ENCODE measurements at regions not wholly inside any gene's neighbourhood (a gene's known extent, or its start where the extent isn't known, plus 50 kb on each side); places are given as distances from the start of the nearest gene placed in this dataset.
"Not testable (repeated sequence)": the region's sequence is repeated elsewhere in the genome, so short reads cannot be mapped to it uniquely, and the experiment has no call there.

- no peak overlapping the region for H3K4me3 Mint-ChIP-seq
- H3K36me3 Mint-ChIP-seq (ENCODE audit: low read depth) = no peaks in the 10 kb centered on the region
- no peak overlapping the region for H3K27ac Mint-ChIP-seq
- peaks cover 1% of the 10 kb centered on the region for H3K27me3 Mint-ChIP-seq
- H3K4me1 Mint-ChIP-seq (ENCODE audit: low read depth) = no peaks in the 10 kb centered on the region
- H3K9me3 Mint-ChIP-seq = no peaks in the 10 kb centered on the region
- intact Hi-C loops (cut with micrococcal nuclease) = no loop called here
These were observed 261.6 kb upstream of the KYNU start for GRCh38 chr2:142615876-142616275.

GRCh38 chr2:142613193-142613592 lies 264.3 kb upstream of the KYNU start:
- H3K4me3 Mint-ChIP-seq; H3K36me3 Mint-ChIP-seq (ENCODE audit: low read depth); H3K9me3 Mint-ChIP-seq; H3K27ac Mint-ChIP-seq; H3K4me1 Mint-ChIP-seq (ENCODE audit: low read depth); H3K27me3 Mint-ChIP-seq; intact Hi-C loops (cut with micrococcal nuclease): not testable (repeated sequence)

GRCh38 chr2:142605421-142605820 lies 272.0 kb upstream of the KYNU start:
- intact Hi-C loops (cut with micrococcal nuclease) = no loop called here
- no peak overlapping the region for H3K4me3 Mint-ChIP-seq
- no peaks in the 10 kb centered on the region for H3K36me3 Mint-ChIP-seq (ENCODE audit: low read depth)
- H3K27ac Mint-ChIP-seq = no peak overlapping the region
- H3K9me3 Mint-ChIP-seq = no peaks in the 10 kb centered on the region
- H3K27me3 Mint-ChIP-seq = no peaks in the 10 kb centered on the region
- no peaks in the 10 kb centered on the region for H3K4me1 Mint-ChIP-seq (ENCODE audit: low read depth)

GRCh38 chr2:142603759-142604158 lies 273.7 kb upstream of the KYNU start:
- H3K9me3 Mint-ChIP-seq = no peaks in the 10 kb centered on the region
- H3K4me1 Mint-ChIP-seq (ENCODE audit: low read depth) = no peaks in the 10 kb centered on the region
- no peak overlapping the region for H3K27ac Mint-ChIP-seq
- H3K4me3 Mint-ChIP-seq = no peak overlapping the region
- intact Hi-C loops (cut with micrococcal nuclease) = no loop called here
- H3K36me3 Mint-ChIP-seq (ENCODE audit: low read depth) = no peaks in the 10 kb centered on the region
- H3K27me3 Mint-ChIP-seq = no peaks in the 10 kb centered on the region

GRCh38 chr2:142602418-142602989 lies 275.0 kb upstream of the KYNU start:
- H3K9me3 Mint-ChIP-seq = no peaks in the 10 kb centered on the region
- H3K27ac Mint-ChIP-seq = no peak overlapping the region
- no peaks in the 10 kb centered on the region for H3K27me3 Mint-ChIP-seq
- H3K4me1 Mint-ChIP-seq (ENCODE audit: low read depth) = no peaks in the 10 kb centered on the region
- intact Hi-C loops (cut with micrococcal nuclease) = no loop called here
- H3K4me3 Mint-ChIP-seq = no peak overlapping the region
- H3K36me3 Mint-ChIP-seq (ENCODE audit: low read depth) = no peaks in the 10 kb centered on the region

GRCh38 chr2:142601794-142602193 lies 275.7 kb upstream of the KYNU start:
- Mint-ChIP-seq H3K36me3 (ENCODE audit: low read depth) (no peaks in the 10 kb centered on the region), H3K9me3 (no peaks in the 10 kb centered on the region), H3K4me1 (ENCODE audit: low read depth) (no peaks in the 10 kb centered on the region), H3K27me3 (no peaks in the 10 kb centered on the region), H3K27ac (no peak overlapping the region), H3K4me3 (no peak overlapping the region)
- intact Hi-C loops (cut with micrococcal nuclease) = no loop called here

- H3K9me3 Mint-ChIP-seq = no peaks in the 10 kb centered on the region
- H3K36me3 Mint-ChIP-seq (ENCODE audit: low read depth) = no peaks in the 10 kb centered on the region
- no peaks in the 10 kb centered on the region for H3K4me1 Mint-ChIP-seq (ENCODE audit: low read depth)
- no peaks in the 10 kb centered on the region for H3K27me3 Mint-ChIP-seq
- no peak overlapping the region for H3K27ac Mint-ChIP-seq
- intact Hi-C loops (cut with micrococcal nuclease) = no loop called here
- no peak overlapping the region for H3K4me3 Mint-ChIP-seq
These were observed 278.0 kb upstream of the KYNU start for GRCh38 chr2:142599504-142599903.

- Mint-ChIP-seq H3K27ac (no peak overlapping the region), H3K4me1 (ENCODE audit: low read depth) (no peaks in the 10 kb centered on the region), H3K36me3 (ENCODE audit: low read depth) (no peaks in the 10 kb centered on the region), H3K27me3 (no peaks in the 10 kb centered on the region), H3K9me3 (no peaks in the 10 kb centered on the region), H3K4me3 (no peak overlapping the region)
- intact Hi-C loops (cut with micrococcal nuclease) = no loop called here
These were observed 278.6 kb upstream of the KYNU start for GRCh38 chr2:142598846-142599245.

- Mint-ChIP-seq H3K27me3 (no peaks in the 10 kb centered on the region), H3K4me1 (ENCODE audit: low read depth) (no peaks in the 10 kb centered on the region), H3K36me3 (ENCODE audit: low read depth) (no peaks in the 10 kb centered on the region), H3K4me3 (no peak overlapping the region), H3K9me3 (no peaks in the 10 kb centered on the region), H3K27ac (no peak overlapping the region)
- intact Hi-C loops (cut with micrococcal nuclease) = no loop called here
These were observed 281.0 kb upstream of the KYNU start for GRCh38 chr2:142596334-142597088.

- no peaks in the 10 kb centered on the region for H3K4me1 Mint-ChIP-seq (ENCODE audit: low read depth)
- H3K4me3 Mint-ChIP-seq = no peak overlapping the region
- no peaks in the 10 kb centered on the region for H3K9me3 Mint-ChIP-seq
- no peak overlapping the region for H3K27ac Mint-ChIP-seq
- H3K36me3 Mint-ChIP-seq (ENCODE audit: low read depth) = no peaks in the 10 kb centered on the region
- intact Hi-C loops (cut with micrococcal nuclease) = no loop called here
- H3K27me3 Mint-ChIP-seq = no peaks in the 10 kb centered on the region
These were observed 282.5 kb upstream of the KYNU start for GRCh38 chr2:142594935-142595334.

GRCh38 chr2:142592171-142592570 lies 285.3 kb upstream of the KYNU start:
- H3K9me3 Mint-ChIP-seq = no peaks in the 10 kb centered on the region
- no peak overlapping the region for H3K4me3 Mint-ChIP-seq
- H3K4me1 Mint-ChIP-seq (ENCODE audit: low read depth) = peaks cover under 1% of the 10 kb centered on the region
- intact Hi-C loops (cut with micrococcal nuclease) = no loop called here
- no peak overlapping the region for H3K27ac Mint-ChIP-seq
- no peaks in the 10 kb centered on the region for H3K36me3 Mint-ChIP-seq (ENCODE audit: low read depth)
- H3K27me3 Mint-ChIP-seq = no peaks in the 10 kb centered on the region

GRCh38 chr2:142591420-142591819 lies 286.0 kb upstream of the KYNU start:
- no peaks in the 10 kb centered on the region for H3K27me3 Mint-ChIP-seq
- H3K9me3 Mint-ChIP-seq = no peaks in the 10 kb centered on the region
- H3K4me1 Mint-ChIP-seq (ENCODE audit: low read depth) = peaks cover 8% of the 10 kb centered on the region
- no peaks in the 10 kb centered on the region for H3K36me3 Mint-ChIP-seq (ENCODE audit: low read depth)
- intact Hi-C loops (cut with micrococcal nuclease) = no loop called here
- H3K27ac Mint-ChIP-seq = no peak overlapping the region
- no peak overlapping the region for H3K4me3 Mint-ChIP-seq

- Mint-ChIP-seq H3K4me3 (no peak overlapping the region), H3K27ac (no peak overlapping the region)
These were observed 289.2 kb upstream of the KYNU start for GRCh38 chr2:142588269-142588668.

GRCh38 chr2:142586693-142587580 lies 290.5 kb upstream of the KYNU start:
- no peak overlapping the region for H3K4me3 Mint-ChIP-seq
- intact Hi-C loops (cut with micrococcal nuclease) = no loop called here
- no peaks in the 10 kb centered on the region for H3K9me3 Mint-ChIP-seq
- H3K4me1 Mint-ChIP-seq (ENCODE audit: low read depth) = peaks cover 9% of the 10 kb centered on the region
- H3K27me3 Mint-ChIP-seq = no peaks in the 10 kb centered on the region
- H3K36me3 Mint-ChIP-seq (ENCODE audit: low read depth) = no peaks in the 10 kb centered on the region
- H3K27ac Mint-ChIP-seq = no peak overlapping the region

More at GRCh38 chr2:142588269-142588668, 289.2 kb upstream of the KYNU start:
- Mint-ChIP-seq H3K9me3 (no peaks in the 10 kb centered on the region), H3K27me3 (no peaks in the 10 kb centered on the region), H3K4me1 (ENCODE audit: low read depth) (peaks cover 9% of the 10 kb centered on the region), H3K36me3 (ENCODE audit: low read depth) (no peaks in the 10 kb centered on the region)
- intact Hi-C loops (cut with micrococcal nuclease) = no loop called here
